Right lung (tissue), 2 donors: ENCODE measurements at regions not wholly inside any gene's neighbourhood (a gene's known extent, or its start where the extent isn't known, plus 50 kb on each side); places are given as distances from the start of the nearest gene placed in this dataset.
"Not testable (repeated sequence)": the region's sequence is repeated elsewhere in the genome, so short reads cannot be mapped to it uniquely, and the experiment has no call there.

Experiments used
- DNase-seq, 2 donors: peaks; one replicate each; pipeline ENCODE4 v3.0.0-alpha.2; 2013

DNA sequence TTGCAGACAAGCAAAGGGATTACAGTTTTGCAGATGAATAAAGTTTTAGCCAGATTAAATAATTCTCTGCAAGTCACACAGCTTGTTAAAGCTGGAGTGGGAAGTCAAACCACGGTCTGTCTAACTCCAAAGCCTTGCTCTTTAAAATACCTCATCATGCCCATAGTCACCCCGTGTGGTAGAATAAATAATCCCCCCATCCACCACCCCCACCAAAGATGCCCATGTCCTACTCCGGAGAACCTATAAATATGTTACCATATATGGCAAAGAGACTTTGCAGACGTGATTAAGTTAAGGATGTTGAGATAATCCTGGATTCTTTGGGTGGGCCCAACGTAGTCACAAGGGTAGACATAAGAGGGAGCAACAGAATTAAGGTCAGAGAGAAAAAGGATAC lies 118.7 kb downstream of the BEND2 start:
- no peak for DNase-seq

GRCh38 chrX:18101087-18101486 lies 119.6 kb downstream of the BEND2 start:
- no peak for DNase-seq

DNA sequence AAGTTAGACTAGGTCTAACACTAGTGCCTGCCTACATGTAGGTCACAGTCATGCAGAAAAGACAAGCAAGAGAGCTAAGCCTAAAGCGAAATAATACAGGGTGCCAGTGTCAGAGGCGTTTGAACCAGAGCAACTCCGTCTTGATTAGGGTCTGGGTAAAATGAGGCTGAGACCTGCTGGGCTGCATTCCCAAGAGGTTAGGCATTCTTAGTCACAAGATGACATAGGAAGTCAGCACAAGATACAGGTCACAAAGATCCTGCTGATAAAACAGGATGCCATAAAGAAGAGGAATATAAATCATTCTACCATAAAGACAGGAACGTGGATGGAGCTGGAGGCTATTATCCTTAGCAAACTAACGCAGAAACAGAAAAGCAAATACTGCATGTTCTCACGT lies 120.9 kb downstream of the BEND2 start:
- no peak for DNase-seq

DNA sequence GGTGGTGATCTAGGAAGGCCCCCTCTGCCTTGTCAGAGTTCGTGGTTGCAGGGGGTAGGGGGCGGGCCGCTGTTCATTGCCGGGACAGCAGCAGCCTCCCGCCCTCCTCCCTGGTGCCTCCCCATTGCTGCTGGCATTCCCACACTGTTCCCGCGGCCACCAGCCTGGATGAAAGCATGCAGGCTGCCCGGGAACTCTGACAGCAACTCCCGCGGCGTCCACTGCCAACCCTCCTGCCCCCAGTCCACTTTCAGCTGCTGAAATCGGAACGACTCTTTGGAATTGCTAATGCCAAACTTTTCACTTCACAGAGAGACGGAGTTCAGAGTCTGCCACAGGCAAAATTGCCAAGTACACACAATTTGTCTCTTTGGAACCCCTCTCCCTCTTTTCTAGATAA lies 121.9 kb downstream of the BEND2 start:
- peak in 1 of 2 donors; percentile 6 for DNase-seq

- no peak for DNase-seq
Observed at GRCh38 chrX:18076434-18076833, 144.3 kb downstream of the BEND2 start.

GRCh38 chrX:18075603-18076002 lies 145.1 kb downstream of the BEND2 start:
- DNase-seq: no peak

GRCh38 chrX:18068045-18068444 lies 152.6 kb downstream of the BEND2 start:
- not testable (repeated sequence) for DNase-seq

DNA sequence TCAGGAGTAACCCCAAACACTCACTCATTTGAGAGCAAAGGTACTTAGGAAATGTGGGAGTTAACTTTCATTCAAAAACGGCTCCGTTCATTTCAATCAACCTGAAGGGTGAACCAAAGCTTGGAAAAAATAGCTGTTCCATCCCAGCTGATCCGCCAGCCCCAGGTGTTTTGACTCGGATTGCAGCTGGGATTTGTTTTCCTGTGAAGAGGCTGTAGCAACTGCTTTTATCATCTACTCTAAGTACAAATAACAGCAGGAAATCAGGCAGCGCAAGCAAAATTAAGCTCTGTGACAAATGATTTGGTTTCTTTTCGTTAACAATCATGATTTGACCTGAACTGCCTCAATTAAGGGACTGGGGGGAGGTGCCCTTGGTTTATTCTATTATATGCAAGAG lies 154.7 kb downstream of the BEND2 start:
- DNase-seq: no peak

GRCh38 chrX:18051690-18052089 lies 169.0 kb downstream of the BEND2 start:
- DNase-seq: no peak

DNA sequence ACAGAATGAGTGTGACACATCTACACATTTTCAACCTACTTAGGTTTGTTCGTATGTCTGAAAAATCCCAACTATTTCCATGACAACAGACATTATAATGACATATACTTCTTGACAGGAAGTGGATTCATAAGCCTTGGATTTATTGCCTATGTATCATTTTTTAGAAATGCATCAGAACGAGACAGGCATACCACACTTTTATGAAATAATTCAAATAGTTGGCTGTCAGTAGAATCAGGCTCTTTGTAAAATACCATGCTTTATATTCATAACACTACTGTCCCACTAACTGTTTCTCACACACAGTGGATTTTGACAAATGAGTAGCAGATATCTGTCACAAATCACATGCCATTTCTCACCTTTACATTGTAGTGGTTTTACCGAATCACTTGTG lies 173.2 kb downstream of the BEND2 start:
- DNase-seq: no peak

DNA sequence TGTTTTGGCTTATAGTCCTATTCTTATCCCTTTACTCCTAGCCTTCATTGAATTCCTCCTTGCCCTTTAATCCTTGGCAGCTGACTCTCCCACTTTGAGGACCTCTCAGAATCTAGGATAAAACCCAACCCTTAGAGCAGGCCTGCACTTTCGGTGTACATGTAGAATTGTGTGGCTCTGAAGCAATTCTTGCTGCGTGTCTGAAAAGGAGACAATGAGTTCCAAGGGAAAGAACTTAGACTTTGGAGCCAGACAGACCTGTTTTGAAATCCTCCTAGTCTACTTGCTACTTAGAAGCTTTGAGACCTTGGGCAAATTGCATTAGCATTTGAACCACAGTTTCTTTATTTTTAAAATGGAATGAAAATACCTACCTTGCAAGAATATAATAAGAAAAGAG lies 175.2 kb downstream of the BEND2 start:
- DNase-seq: no peak

- no peak for DNase-seq
Observed at GRCh38 chrX:18042776-18043175, 177.9 kb downstream of the BEND2 start.

DNA sequence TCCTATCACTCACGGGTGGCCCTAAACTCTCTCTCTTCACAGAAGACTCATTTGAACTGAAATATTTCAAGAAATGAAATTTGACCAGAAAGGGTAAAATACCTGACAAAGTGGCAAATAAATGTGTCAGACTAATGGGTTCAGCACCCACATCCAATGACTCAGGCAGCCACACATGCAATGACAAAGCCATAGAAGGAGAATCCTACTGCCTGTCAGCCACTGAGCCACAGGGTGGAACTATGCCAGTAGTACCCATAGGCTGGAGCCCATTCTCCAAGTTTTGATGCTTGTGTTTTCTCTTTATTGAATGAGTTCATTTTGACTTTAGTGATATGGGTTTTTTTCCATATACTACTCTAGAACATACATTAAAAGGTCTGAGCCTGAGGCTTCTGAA lies 179.0 kb downstream of the BEND2 start:
- DNase-seq: no peak

GRCh38 chrX:18039023-18039422 lies 177.9 kb upstream of the RAI2 start:
- no peak for DNase-seq

DNA sequence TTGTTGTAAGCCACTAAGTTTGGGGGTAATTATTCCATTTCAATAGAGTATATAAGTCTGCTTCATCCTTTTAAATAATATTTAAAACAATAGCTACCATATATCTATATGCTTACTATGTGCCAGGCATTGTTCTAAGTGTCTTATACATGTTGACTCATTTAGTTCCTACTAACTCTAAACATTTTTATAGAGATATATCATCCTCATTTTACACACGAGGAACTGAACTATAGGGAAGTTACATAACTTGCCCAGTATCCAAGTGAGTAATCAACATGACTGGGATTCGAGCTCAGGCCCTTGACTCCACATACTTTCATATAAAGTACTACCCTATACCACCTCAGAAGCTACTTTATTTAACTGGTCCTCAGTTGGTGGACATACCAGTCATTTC lies 175.3 kb upstream of the RAI2 start:
- no peak for DNase-seq

DNA sequence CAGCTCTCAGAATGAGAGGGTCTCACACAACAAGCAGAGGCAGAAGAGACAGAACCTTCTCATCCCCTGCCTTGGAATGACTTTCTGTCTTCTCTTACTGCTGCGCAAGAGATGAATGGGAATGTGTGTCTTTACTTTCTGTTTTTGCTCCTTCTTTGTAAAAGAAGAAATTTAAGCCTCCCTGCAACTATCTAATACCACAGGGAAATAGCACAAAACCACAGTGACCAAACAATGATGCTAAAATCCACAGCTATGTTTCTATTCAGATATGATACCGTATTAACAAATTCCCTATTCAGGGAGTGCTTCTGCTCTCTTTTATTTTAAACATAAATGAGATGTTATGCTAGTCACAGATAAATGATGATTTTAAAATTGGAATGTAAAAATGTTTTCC lies 173.8 kb upstream of the RAI2 start:
- no peak for DNase-seq

DNA sequence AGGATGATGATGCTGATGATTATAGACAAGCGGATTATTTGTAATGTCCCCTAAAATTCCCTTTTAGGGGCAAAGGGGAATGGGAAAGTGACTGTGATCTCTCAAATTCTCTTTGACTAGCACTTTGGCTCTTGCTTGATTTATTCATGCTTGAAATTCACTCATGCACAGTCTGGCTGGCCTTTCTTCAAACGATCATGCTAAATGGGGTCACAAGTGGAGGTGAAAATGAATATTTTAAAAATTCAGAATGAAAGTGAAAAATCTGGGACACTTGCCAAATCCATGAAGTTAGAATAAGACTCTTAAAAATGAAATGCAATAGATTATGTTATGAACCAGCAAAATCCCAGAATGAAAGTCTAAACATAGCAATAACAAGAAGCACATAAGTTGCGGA lies 173.4 kb upstream of the RAI2 start:
- no peak for DNase-seq

DNA sequence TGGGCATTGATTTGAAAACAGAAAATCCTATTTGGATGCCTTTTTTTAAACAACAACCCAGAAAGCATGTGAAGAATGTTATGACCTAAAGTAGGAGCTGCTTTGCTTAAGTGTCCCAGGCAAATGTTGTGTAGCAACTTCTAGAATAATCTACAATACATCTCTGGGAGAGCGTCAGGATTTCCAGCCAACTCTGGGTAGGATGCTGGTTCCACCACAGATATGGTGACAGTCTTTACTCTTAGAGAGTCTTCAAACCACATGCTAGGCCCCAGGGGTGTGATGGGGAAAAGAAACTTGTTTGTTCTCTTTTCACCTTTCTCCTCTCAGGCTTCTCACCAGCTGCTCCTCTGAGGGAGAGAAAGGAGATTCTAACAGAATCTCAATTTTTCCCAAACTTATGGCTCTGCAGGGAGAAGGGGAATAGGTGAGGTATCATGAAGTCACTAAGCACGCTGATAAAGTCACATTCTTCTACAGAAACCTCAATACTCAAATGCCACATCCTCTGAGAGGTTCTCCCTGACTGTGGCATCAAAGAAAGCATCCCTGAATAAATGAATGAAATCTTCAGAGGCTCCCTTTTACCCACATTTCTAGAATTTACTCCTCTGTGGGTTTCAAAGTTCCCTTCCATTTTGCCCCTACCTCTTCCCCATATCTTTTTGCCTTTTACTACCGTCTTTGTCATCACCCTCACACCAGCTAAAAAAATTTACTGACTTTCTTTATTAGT lies 171.6 kb upstream of the RAI2 start:
- DNase-seq: no peak

GRCh38 chrX:18031726-18032375 lies 170.8 kb upstream of the RAI2 start:
- DNase-seq: no peak

DNA sequence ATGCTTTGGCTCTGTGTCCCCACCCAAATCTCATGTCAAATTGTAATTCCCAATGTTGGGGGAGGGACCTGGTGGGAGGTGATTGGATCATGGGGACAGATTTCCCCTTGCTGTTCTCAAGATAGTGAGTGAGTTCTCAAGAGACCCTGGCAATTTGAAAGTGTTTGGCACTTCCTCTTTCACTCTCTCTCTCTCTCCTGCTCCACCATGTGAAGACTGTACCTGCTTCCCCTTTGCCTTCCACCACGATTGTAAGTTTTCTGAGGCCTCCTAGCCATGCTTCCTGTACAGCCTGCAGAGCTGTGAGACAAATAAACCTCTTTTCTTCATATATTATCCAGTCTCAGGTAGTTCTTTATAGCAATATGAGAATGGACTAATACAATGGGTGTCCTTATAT lies 169.6 kb upstream of the RAI2 start:
- DNase-seq: not testable (repeated sequence)

DNA sequence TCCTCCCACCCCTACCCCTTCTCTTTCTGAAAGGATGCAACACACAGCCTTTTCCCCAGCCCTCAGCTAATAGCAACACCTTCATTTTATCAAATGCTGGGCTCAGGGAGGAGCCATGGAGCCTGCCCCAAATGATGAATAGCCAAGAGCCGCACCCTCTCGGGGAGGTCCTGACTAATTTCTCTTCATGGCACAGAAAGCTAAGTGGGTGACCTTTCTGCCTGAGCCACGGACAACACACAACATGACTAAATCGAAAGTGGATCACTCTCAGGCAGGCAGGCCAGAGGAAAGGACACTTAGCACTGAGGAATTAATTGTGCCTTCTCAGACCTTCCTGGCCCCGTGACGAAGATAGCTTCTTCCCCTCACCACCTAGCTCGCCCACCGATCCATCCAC lies 165.1 kb upstream of the RAI2 start:
- no peak for DNase-seq

DNA sequence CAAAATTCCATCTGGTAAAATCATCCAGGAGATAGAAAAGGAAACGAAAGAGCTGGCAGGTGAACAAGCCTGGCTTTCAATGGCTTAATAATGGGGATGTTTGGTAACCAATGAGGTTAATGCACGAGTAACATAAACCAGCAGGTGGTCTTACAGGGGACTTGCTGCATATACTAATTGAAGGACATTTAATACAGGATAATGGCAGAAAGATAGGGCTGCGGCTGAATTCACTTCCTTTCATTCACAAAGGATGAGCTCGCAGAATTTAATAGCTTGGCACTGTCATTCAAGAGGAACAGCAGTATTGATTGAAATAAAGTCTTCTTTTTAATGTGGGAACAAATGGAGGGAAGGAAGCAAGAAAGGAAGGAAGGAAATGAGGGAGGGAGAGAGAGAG lies 156.3 kb upstream of the RAI2 start:
- no peak for DNase-seq

DNA sequence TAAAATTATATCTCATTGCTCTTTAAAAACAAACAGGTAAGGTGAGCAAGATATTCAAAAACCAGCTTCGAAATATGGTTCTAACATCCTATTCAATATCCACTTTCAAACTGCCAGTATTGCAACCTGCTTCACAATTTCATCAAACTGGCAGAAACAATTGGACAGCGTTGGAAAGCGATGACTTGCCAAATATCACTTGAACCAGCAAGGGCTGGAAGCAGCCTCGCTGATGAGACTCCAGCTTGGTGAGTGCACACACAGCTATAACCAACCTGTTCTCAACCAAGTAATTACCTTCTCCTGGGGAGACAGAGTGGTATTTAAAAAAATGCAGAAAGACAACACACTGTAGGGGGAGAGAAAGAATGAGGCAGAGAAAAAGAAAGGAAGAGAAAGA lies 155.8 kb upstream of the RAI2 start:
- no peak for DNase-seq

DNA sequence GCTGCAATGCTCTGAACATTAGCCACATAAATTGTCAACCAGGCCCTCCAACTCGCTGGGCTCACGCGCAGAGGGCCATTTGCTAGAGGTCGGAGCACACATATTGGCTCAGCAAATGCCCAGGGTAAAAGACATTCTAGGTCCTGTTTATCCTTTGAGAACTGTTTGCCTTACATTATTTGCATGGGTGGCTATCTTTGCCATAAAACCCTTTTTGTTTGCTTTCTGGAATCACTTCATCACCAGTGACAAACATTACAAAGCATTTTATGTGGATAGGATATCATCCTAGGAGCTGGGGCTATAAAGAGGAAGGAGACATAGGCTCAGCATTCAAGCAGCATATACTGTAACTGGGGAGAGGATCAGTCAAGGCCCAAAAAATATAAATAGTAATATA lies 149.2 kb upstream of the RAI2 start:
- DNase-seq: no peak
